Stomach smooth muscle (tissue), 2 donors: ENCODE measurements at regions not wholly inside any gene's neighbourhood (a gene's known extent, or its start where the extent isn't known, plus 50 kb on each side); places are given as distances from the start of the nearest gene placed in this dataset.

Experiments
- H3K27ac ChIP-seq: one replicate; pipeline ENCODE4 v1.7.0; 2013; ENCODE audit warnings: mild to moderate bottlenecking, low read length, inconsistent platforms
- H3K27me3 ChIP-seq, 2 donors: one replicate each; pipeline ENCODE4 v1.7.0; 2013; ENCODE audit warnings: low read length in 2 of 2; ENCODE audit not compliant: insufficient read depth in 2 of 2, control insufficient read depth in 1 of 2
- H3K36me3 ChIP-seq, 2 donors: one replicate each; pipeline ENCODE4 v1.7.0; 2013; ENCODE audit warnings: low read length in 2 of 2; ENCODE audit not compliant: control insufficient read depth in 2 of 2, insufficient read depth in 2 of 2
- H3K4me1 ChIP-seq: one replicate; pipeline ENCODE4 v1.7.0; 2013; ENCODE audit warnings: low read length; ENCODE audit not compliant: control insufficient read depth, insufficient read depth
- H3K4me3 ChIP-seq, 2 donors: one replicate each; pipeline ENCODE4 v1.7.0; 2013; ENCODE audit warnings: low read length in 2 of 2
- H3K9ac ChIP-seq, 2 donors: one replicate each; pipeline ENCODE4 v1.7.0; 2013; ENCODE audit warnings: low read length in 2 of 2, mild to moderate bottlenecking in 1 of 2
- H3K9me3 ChIP-seq, 2 donors: one replicate each; pipeline ENCODE4 v1.7.0; 2013; ENCODE audit warnings: low read length in 2 of 2; ENCODE audit not compliant: control insufficient read depth in 2 of 2
- donor health status: healthy.
- donor health status: Pancreatic carcinoma.

DNA sequence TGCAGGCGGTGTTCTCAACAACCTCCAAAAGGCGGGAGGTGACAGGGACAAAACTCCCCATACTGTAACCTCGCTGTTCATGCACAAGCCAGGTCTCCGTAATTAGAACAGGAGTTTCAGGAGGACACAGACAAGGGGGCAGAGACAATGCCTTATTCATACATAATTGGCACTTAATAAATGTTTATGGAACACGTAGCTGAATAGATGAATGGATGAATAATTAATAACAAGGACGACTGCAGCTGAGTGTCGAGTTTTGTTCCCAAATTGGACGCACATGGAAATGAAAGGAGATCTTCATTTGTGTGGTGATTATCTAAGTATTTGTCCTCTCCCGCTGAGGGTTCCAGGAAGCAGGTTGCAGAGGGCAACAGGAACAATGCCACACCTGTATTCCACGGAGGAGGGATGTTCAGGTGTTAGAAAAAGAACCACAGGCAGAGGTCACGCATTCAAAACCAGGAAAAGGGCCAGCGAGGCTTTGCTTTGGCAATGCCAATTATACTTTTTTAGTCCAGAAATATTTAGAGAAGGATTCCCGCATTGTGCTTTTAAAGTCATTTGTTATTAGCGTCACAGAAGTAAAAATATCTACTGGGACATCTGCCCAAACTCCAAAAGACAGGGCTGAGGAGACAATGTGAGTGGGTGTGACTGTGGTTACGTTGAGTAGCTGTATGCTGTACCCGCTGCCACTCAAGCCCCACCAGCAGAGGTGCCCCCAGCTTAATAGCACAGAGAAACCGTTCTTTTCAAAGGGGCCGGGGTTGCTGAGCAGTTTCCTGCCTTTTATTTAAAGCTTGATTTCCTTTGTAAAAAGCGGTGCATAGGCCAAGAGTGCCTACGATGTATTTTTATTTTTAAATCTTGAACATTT, 123.3 kb downstream of the PXDC1 start:
- Histone ChIP-seq H3K27me3 (peaks cover 0 to 7% of the 10 kb centered on the region in 2 donors), H3K27ac (no peak overlapping the region), H3K4me1 (peaks cover 2% of the 10 kb centered on the region), H3K4me3 (peak overlapping the region in 1 of 2 donors; percentile 45), H3K9me3 (no peaks in the 10 kb centered on the region), H3K9ac (no peak overlapping the region), H3K36me3 (no peaks in the 10 kb centered on the region)

DNA sequence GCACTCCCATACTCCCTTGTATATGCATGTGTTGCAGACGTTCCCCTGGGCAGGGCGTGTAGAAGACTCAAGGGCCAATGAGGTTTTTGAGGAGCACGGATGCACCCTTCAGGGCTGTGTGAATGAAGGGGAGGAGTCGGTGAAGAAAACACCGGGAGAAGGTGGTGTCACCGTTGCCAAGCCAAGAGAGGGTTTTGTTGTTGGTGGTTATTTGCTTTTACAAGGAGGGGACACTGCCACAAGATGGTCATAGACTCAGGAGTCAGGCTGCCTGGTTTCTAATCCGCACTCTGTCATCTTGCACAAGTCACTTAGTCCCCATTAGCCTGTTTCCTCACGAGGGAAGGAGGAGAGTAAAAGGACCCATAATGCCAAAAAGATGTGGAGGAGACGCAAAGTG, 124.0 kb downstream of the PXDC1 start:
- H3K9ac ChIP-seq, result no peak overlapping the region
- peaks cover 0 to 7% of the 10 kb centered on the region in 2 donors for H3K27me3 ChIP-seq
- no peaks in the 10 kb centered on the region for H3K9me3 ChIP-seq
- no peak overlapping the region for H3K27ac ChIP-seq
- peaks cover 2% of the 10 kb centered on the region for H3K4me1 ChIP-seq
- H3K36me3 ChIP-seq, result no peaks in the 10 kb centered on the region
- no peak overlapping the region for H3K4me3 ChIP-seq

DNA sequence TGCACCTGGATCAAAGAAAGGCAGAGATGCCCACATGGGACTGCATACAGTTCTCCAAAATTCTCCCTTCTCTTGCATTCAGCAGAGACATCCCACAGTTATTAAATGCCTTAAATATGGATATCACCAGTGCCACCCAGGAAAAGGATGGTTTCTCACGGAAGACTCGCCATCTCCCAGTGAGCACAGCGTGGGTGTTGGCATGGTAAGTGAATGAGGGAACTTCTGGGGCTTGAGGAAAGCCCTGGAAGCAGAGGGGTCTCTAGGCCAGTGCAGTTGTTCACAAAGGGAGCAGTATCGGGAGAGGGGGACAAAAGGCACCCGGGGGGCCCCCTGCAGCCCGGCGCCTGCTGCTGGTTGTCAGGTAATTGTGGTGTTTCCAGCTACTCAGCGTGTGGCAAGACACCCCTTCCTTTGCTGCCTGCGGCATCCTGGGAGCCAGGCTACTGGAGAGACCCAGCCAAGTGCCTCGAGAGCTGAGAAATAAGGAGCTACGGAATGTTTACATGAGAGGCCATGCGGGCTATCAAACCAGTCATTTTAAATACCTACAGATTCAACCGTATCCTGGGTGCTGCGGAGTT, 125.4 kb downstream of the PXDC1 start:
- no peak overlapping the region for H3K9ac ChIP-seq
- H3K36me3 ChIP-seq, result no peaks in the 10 kb centered on the region
- H3K9me3 ChIP-seq, result no peaks in the 10 kb centered on the region
- no peak overlapping the region for H3K4me3 ChIP-seq
- peaks cover 2% of the 10 kb centered on the region for H3K4me1 ChIP-seq
- peaks cover 0 to 7% of the 10 kb centered on the region in 2 donors for H3K27me3 ChIP-seq
- H3K27ac ChIP-seq, result no peak overlapping the region

DNA sequence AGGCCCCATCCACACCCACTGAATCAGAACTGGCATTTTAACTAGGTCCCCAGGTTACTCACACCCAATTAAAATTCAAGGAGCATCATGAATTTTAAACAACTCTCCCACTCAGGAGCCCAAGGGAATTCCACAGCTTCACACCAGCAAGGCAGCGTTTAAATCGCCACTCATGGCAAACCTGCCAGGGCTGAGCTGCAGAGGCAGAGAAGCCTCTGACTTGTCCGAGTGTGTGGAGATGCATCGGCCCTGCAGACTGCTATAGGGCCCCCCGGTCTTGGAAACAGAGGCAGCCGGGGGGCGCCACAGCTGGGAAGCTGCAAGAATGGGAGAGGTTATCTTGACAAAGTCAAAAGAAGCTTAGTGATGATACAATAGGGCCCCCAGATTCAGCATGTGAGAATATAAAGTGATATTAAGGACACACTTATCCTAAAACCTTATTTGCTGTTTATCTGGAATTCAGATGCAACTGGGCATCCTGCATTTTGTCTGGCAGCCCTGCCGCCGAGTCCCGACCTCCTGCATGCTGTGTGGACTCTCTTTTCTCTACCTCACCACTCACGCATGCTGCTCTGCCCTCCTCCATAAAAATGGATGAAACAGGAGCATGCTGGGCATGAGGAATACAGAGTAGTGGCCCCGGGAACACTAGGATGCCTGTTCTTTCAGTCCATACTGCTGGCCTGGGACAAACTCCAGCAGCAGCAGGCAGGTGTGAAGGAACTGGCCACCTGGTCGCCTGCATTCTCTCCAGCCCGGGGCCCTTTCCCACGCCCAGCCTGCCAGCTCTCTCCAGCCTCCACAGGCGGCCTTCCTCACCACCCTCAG, 126.1 kb downstream of the PXDC1 start:
- Histone ChIP-seq H3K4me1 (peaks cover 2% of the 10 kb centered on the region), H3K36me3 (no peaks in the 10 kb centered on the region), H3K9ac (no peak overlapping the region), H3K27me3 (peaks cover 0 to 7% of the 10 kb centered on the region in 2 donors), H3K27ac (no peak overlapping the region), H3K9me3 (no peaks in the 10 kb centered on the region), H3K4me3 (no peak overlapping the region)

DNA sequence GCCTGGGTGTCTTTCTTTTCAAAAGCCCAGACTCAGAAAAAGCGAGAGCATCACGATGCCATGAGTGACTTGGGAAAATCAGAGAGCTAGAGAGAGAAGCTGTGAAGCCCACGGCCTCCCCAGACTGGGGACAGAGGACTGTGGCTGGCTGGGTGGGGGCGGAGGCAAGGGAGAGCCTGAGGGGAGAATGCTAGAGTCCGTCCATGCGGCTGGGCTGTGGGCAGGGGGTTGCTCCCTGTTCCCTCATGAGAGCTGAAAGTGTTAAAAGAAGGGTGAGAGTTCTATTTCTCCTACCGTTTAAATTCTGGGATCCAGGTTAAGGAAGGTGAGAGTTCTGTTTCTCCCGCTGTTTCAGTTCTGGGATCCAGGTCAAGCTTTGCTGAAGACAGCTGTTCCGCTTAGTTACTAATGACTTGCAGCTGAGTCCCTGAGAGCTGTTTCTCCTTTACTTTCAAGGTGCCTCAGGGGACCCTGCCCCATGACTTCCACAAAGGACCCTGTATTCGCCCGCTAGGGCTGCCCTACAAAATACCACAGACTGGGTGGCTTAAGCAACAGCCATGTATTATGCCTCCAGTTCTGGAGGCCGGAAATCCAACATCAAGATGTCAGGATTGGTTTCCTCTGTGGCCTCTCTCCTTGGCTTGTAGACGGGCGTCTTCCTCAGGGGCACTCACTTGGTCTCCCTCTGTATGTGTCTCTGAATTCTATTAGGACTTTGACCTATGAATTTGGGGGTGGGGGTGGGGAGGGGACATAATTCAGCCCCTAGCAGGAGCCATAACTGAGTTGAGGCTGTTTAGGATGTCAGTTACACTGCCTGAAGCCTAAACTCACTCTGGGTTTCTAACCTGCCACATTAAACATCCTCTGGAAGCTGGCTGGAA, 127.0 kb downstream of the PXDC1 start:
- H3K9me3 ChIP-seq, result no peaks in the 10 kb centered on the region
- H3K9ac ChIP-seq, result no peak overlapping the region
- peaks cover 0 to 7% of the 10 kb centered on the region in 2 donors for H3K27me3 ChIP-seq
- H3K36me3 ChIP-seq, result no peaks in the 10 kb centered on the region
- H3K4me3 ChIP-seq, result no peak overlapping the region
- H3K4me1 ChIP-seq, result peaks cover 2% of the 10 kb centered on the region
- no peak overlapping the region for H3K27ac ChIP-seq

DNA sequence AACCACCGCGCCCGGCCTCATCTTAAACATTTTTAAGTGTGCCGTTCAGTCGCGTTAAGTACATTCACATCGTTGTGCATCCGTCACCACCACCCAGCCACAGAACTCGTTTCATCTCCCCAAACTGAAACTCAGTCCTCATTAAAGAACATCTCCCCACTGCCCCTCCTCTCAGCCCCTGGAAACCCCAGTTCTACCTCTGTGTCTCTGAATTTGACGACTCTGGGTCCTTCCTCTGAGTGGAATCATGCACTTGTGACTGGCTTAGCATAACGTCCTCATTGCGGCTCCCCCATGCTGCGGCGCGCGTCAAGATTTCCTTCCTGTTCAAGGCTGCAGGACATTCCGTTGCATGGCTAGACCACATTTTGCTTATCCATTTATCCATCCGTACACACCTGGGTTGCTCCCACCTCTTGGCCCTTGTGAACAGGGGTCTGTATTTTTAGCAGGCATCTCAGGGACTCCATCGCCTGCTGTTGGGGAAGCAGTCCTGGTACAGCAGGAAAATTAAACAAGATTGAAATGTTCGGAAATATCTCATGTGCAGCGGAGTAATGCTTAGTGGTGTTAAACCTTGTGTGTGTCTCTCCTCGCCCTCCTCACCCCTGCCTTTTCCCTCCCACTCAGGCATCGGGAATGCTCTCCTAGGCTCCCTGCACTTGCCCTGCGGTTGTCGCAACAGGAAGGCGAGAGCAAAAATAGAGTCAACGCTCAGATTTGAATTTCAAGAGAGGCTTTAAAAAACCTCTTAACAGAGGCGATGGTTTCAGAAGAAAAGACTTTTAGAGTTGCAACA, 127.9 kb downstream of the PXDC1 start:
- no peak overlapping the region for H3K4me3 ChIP-seq
- H3K9ac ChIP-seq, result no peak overlapping the region
- no peaks in the 10 kb centered on the region for H3K36me3 ChIP-seq
- no peak overlapping the region for H3K27ac ChIP-seq
- no peaks in the 10 kb centered on the region for H3K9me3 ChIP-seq
- peaks cover 2% of the 10 kb centered on the region for H3K4me1 ChIP-seq
- peaks cover 0 to 7% of the 10 kb centered on the region in 2 donors for H3K27me3 ChIP-seq

DNA sequence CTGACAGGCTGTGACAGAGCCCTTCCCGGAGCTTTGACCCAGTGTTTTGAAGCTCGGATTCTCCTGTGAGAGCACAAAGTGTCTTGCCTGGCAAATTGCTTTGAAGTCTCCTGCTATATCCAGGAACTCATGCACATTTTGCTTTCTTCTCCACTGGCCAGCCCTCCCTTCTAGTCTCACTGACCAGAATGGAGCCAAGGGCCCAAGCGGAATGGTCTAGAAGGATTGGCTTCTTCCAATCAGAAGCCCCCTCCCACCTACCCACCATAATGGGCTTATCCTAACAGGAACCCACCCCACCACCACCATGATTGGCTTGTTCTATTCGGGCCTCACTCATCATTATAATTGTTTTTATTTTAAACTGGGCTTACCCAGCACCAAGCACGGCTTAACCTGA, 130.1 kb downstream of the PXDC1 start:
- no peaks in the 10 kb centered on the region for H3K9me3 ChIP-seq
- no peaks in the 10 kb centered on the region for H3K4me1 ChIP-seq
- H3K4me3 ChIP-seq, result no peak overlapping the region
- H3K36me3 ChIP-seq, result no peaks in the 10 kb centered on the region
- H3K9ac ChIP-seq, result no peak overlapping the region
- H3K27me3 ChIP-seq, result peaks cover 0 to 4% of the 10 kb centered on the region in 2 donors
- H3K27ac ChIP-seq, result no peak overlapping the region

DNA sequence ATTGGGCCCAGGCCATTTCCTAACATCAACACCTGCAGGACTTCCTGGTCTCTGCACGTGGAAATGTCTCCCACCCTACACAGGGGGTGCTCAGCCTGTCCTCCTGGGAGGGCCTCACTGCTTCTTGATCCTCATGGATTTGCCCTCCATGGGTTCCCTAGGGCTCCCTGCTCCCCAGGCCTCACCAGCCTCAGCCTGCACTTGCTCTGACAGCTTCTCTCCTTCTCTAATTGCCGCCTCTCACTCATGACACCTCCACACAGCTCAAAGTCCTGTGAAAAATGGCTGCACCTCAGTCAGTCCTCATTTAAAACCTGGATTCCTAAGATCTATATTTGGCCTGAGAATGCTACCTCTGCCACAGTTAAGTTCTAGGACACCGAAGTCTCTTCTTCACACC, 130.6 kb downstream of the PXDC1 start:
- Histone ChIP-seq H3K27me3 (no peaks in the 10 kb centered on the region), H3K9me3 (no peaks in the 10 kb centered on the region), H3K36me3 (no peaks in the 10 kb centered on the region), H3K4me1 (no peaks in the 10 kb centered on the region), H3K9ac (no peak overlapping the region), H3K27ac (no peak overlapping the region), H3K4me3 (no peak overlapping the region)

DNA sequence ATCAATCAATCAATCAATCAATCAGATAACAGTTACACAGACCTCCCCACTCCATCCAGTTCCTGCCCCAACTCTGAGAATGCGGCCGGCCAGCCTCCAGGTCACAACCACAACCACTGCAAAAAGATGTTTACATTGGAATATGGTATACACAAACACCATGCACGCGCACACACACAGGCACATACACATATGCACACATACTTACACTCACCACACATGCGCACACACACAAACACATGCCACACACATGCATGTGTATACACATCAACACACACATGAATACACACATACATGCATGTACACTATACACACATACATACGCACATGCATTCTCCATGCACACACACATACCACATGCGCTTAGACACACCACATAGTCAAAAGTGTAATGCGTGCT, 131.1 kb downstream of the PXDC1 start:
- Histone ChIP-seq H3K9ac (no peak overlapping the region), H3K4me3 (no peak overlapping the region), H3K9me3 (no peaks in the 10 kb centered on the region), H3K4me1 (no peaks in the 10 kb centered on the region), H3K27me3 (no peaks in the 10 kb centered on the region), H3K36me3 (no peaks in the 10 kb centered on the region), H3K27ac (no peak overlapping the region)
